WTC11 (cell line): ENCODE measurements at regions not wholly inside any gene's neighbourhood (a gene's known extent, or its start where the extent isn't known, plus 50 kb on each side); places are given as distances from the start of the nearest gene placed in this dataset.

Source experiments
- ATAC-seq: fragments of 200-7000 bp; cut with Tn5 transposase; 2 replicates; pipeline ENCODE4 v1.10.0; 2021; ENCODE audit warnings: mild to moderate bottlenecking, moderate library complexity
- CTCF ChIA-PET: fragments of 300-600 bp; sonication (Branson Sonifier 250); formaldehyde crosslinking; loops from one replicate; lab custom pipeline; 2021; ENCODE audit warnings: antibody characterized with exemption; lab: Charles Lee
- POLR2A ChIA-PET: fragments of 350-600 bp; sonication (Branson Sonifier 250); formaldehyde crosslinking; loops from one replicate; lab custom pipeline; 2021; ENCODE audit warnings: antibody characterized with exemption; lab: Charles Lee
- DNase-seq: peaks from one replicate; pipeline ENCODE4 v3.0.0; 2021; ENCODE audit warnings: low spot score
- H3K27ac Mint-ChIP-seq: 2 replicates; pipeline ENCODE4 v1.8.0; 2021; ENCODE audit warnings: mixed read lengths
- H3K27me3 Mint-ChIP-seq: 2 replicates; pipeline ENCODE4 v1.8.0; 2021; ENCODE audit warnings: low read depth, mild to moderate bottlenecking, moderate library complexity, mixed read lengths
- H3K36me3 Mint-ChIP-seq: 2 replicates; pipeline ENCODE4 v1.8.0; 2021; ENCODE audit warnings: mixed read lengths
- H3K4me1 Mint-ChIP-seq: 2 replicates; pipeline ENCODE4 v1.8.0; 2022; ENCODE audit warnings: mixed read lengths
- H3K4me3 Mint-ChIP-seq: 2 replicates; pipeline ENCODE4 v1.8.0; 2021; ENCODE audit warnings: mild to moderate bottlenecking, moderate library complexity, mixed read lengths
- H3K9me3 Mint-ChIP-seq: 2 replicates; pipeline ENCODE4 v1.8.0; 2021; ENCODE audit warnings: mixed read lengths
- ATF1 ChIP-seq: sonication (generic); formaldehyde crosslinking; IDR thresholded peaks from 2 replicates; pipeline ENCODE4 v1.8.1; 2023; ENCODE audit warnings: mild to moderate bottlenecking, moderate library complexity, missing genetic modification reagents
- CDX4 ChIP-seq: fragments of 250-450 bp; sonication (Bioruptor Pico); IDR thresholded peaks from 2 replicates; pipeline ENCODE4 v1.9.0; 2021; ENCODE audit warnings: moderate library complexity, mild to moderate bottlenecking, inconsistent platforms, borderline replicate concordance
- ELF4 ChIP-seq: sonication (generic); formaldehyde crosslinking; IDR thresholded peaks from 2 replicates; pipeline ENCODE4 v1.8.1; 2022; ENCODE audit warnings: low read depth, mild to moderate bottlenecking, moderate library complexity, missing genetic modification reagents
- GTF2I ChIP-seq: fragments of 250-450 bp; sonication (Bioruptor Pico); conservative IDR thresholded peaks from 2 replicates; pipeline ENCODE4 v1.4.0; 2021; ENCODE audit warnings: mild to moderate bottlenecking
- HMGA2 ChIP-seq: fragments of 250-450 bp; sonication (Bioruptor Pico); IDR thresholded peaks from 2 replicates; pipeline ENCODE4 v1.4.0; 2021; ENCODE audit warnings: mild to moderate bottlenecking, moderate library complexity
- MXD4 ChIP-seq: fragments of 250-450 bp; sonication (Bioruptor Pico); IDR thresholded peaks from 2 replicates; pipeline ENCODE4 v1.8.0; 2021; ENCODE audit warnings: mild to moderate bottlenecking, moderate library complexity, borderline replicate concordance
- MYBL2 ChIP-seq: sonication (generic); formaldehyde crosslinking; IDR thresholded peaks from 2 replicates; pipeline ENCODE4 v1.8.1; 2023; ENCODE audit warnings: mild to moderate bottlenecking, moderate library complexity, missing genetic modification reagents
- NFATC4 ChIP-seq: fragments of 250-450 bp; sonication (Bioruptor Pico); IDR thresholded peaks from 2 replicates; pipeline ENCODE4 v1.9.0; 2021; ENCODE audit warnings: mild to moderate bottlenecking
- NFE2L1 ChIP-seq: sonication (generic); formaldehyde crosslinking; IDR thresholded peaks from 2 replicates; pipeline ENCODE4 v1.8.1; 2023; ENCODE audit warnings: missing genetic modification reagents
- NR3C1 ChIP-seq: sonication (generic); formaldehyde crosslinking; conservative IDR thresholded peaks from 2 replicates; pipeline ENCODE4 v1.8.1; 2023; ENCODE audit warnings: low read depth, mild to moderate bottlenecking, missing genetic modification reagents
- RELA ChIP-seq: sonication (generic); formaldehyde crosslinking; IDR thresholded peaks from 2 replicates; pipeline ENCODE4 v1.8.1; 2022; ENCODE audit warnings: missing genetic modification reagents, mild to moderate bottlenecking, borderline replicate concordance
- SOX15 ChIP-seq: fragments of 250-450 bp; sonication (Bioruptor Pico); IDR thresholded peaks from 2 replicates; pipeline ENCODE4 v1.9.0; 2021; ENCODE audit warnings: mild to moderate bottlenecking
- ZNF232 ChIP-seq: sonication (generic); formaldehyde crosslinking; IDR thresholded peaks from 2 replicates; pipeline ENCODE4 v1.8.0; 2022; ENCODE audit warnings: mild to moderate bottlenecking, missing genetic modification reagents
- ZNF281 ChIP-seq: sonication (generic); formaldehyde crosslinking; IDR thresholded peaks from 2 replicates; pipeline ENCODE4 v1.8.0; 2023; ENCODE audit warnings: mild to moderate bottlenecking, missing genetic modification reagents
- ZNF416 ChIP-seq: fragments of 250-450 bp; sonication (Bioruptor Pico); IDR thresholded peaks from 2 replicates; pipeline ENCODE4 v1.9.0; 2021; ENCODE audit warnings: mild to moderate bottlenecking, inconsistent platforms
- TF ChIP-seq, protein P1 (sequence below): sonication (generic); formaldehyde crosslinking; IDR thresholded peaks from 2 replicates; pipeline ENCODE4 v1.8.0; 2023; ENCODE audit warnings: missing genetic modification reagents
- TF ChIP-seq, protein P2 (sequence below): sonication (generic); formaldehyde crosslinking; IDR thresholded peaks from 2 replicates; pipeline ENCODE4 v1.8.1; 2023; ENCODE audit warnings: mild to moderate bottlenecking, moderate library complexity, missing genetic modification reagents
- TF ChIP-seq, protein P3 (sequence below): sonication (generic); formaldehyde crosslinking; IDR thresholded peaks from 2 replicates; pipeline ENCODE4 v1.8.1; 2022; ENCODE audit warnings: low read depth, missing genetic modification reagents, borderline replicate concordance

- CTCF ChIA-PET = no interaction called here
- H3K36me3 Mint-ChIP-seq = no peaks in the 10 kb centered on the region
- no peak overlapping the region for H3K27ac Mint-ChIP-seq
- H3K4me3 Mint-ChIP-seq = no peak overlapping the region
- POLR2A ChIA-PET = no interaction called here
- no peaks in the 10 kb centered on the region for H3K27me3 Mint-ChIP-seq
- ATAC-seq (no peak), DNase-seq (no peak)
- no peaks in the 10 kb centered on the region for H3K9me3 Mint-ChIP-seq
- no peak for TF ChIP-seq MYBL2
- H3K4me1 Mint-ChIP-seq = no peaks in the 10 kb centered on the region
Observed at GRCh38 chr9:28730111-28730510, 1156.8 kb upstream of the C9orf72 start.

GRCh38 chr9:28735738-28736342, 1162.6 kb upstream of the C9orf72 start:
- H3K27me3 Mint-ChIP-seq = no peaks in the 10 kb centered on the region
- TF ChIP-seq SOX15 (CRISPR knock-in tag) (no peak), CDX4 (CRISPR knock-in tag) (no peak), NFE2L1 (no peak), ZNF281 (CRISPR knock-in tag) (no peak), NFATC4 (CRISPR knock-in tag) (no peak), ZNF232 (no peak), NR3C1 (no peak), ATF1 (CRISPR knock-in tag) (no peak), GTF2I (no peak), HMGA2 (CRISPR knock-in tag) (no peak), ELF4 (CRISPR knock-in tag) (no peak), ZNF416 (CRISPR knock-in tag) (no peak), MXD4 (no peak), RELA (no peak)
- TF ChIP-seq, protein P1, sequence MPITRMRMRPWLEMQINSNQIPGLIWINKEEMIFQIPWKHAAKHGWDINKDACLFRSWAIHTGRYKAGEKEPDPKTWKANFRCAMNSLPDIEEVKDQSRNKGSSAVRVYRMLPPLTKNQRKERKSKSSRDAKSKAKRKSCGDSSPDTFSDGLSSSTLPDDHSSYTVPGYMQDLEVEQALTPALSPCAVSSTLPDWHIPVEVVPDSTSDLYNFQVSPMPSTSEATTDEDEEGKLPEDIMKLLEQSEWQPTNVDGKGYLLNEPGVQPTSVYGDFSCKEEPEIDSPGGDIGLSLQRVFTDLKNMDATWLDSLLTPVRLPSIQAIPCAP (CRISPR knock-in tag) = no peak
- TF ChIP-seq, protein P2, sequence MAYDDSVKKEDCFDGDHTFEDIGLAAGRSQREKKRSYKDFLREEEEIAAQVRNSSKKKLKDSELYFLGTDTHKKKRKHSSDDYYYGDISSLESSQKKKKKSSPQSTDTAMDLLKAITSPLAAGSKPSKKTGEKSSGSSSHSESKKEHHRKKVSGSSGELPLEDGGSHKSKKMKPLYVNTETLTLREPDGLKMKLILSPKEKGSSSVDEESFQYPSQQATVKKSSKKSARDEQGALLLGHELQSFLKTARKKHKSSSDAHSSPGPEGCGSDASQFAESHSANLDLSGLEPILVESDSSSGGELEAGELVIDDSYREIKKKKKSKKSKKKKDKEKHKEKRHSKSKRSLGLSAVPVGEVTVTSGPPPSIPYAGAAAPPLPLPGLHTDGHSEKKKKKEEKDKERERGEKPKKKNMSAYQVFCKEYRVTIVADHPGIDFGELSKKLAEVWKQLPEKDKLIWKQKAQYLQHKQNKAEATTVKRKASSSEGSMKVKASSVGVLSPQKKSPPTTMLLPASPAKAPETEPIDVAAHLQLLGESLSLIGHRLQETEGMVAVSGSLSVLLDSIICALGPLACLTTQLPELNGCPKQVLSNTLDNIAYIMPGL (CRISPR knock-in tag) = no peak
- TF ChIP-seq, protein P3, sequence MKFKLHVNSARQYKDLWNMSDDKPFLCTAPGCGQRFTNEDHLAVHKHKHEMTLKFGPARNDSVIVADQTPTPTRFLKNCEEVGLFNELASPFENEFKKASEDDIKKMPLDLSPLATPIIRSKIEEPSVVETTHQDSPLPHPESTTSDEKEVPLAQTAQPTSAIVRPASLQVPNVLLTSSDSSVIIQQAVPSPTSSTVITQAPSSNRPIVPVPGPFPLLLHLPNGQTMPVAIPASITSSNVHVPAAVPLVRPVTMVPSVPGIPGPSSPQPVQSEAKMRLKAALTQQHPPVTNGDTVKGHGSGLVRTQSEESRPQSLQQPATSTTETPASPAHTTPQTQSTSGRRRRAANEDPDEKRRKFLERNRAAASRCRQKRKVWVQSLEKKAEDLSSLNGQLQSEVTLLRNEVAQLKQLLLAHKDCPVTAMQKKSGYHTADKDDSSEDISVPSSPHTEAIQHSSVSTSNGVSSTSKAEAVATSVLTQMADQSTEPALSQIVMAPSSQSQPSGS (CRISPR knock-in tag) = no peak
- no peak for DNase-seq
- H3K4me1 Mint-ChIP-seq = no peaks in the 10 kb centered on the region
- no peak for ATAC-seq
- POLR2A ChIA-PET = no interaction called here
- no peak overlapping the region for H3K27ac Mint-ChIP-seq
- H3K36me3 Mint-ChIP-seq = no peaks in the 10 kb centered on the region
- H3K4me3 Mint-ChIP-seq = no peak overlapping the region
- CTCF ChIA-PET = no interaction called here
- H3K9me3 Mint-ChIP-seq = no peaks in the 10 kb centered on the region
